ENCODE measurements at regions not wholly inside any gene's neighbourhood (a gene's known extent, or its start where the extent isn't known, plus 50 kb on each side); places are given as distances from the start of the nearest gene placed in this dataset.

- intact Hi-C loops (cut with DNase I), result no loop called here
- H3K4me3 ChIP-seq, result no peak overlapping the region
- 85 to 88% (median 85%) methylated on average over 4 of the region's 4 CpGs for WGBS, 3 donors
- no peaks in the 10 kb centered on the region for H3K9me3 ChIP-seq
- H3K27me3 ChIP-seq, result no peaks in the 10 kb centered on the region
- no peak overlapping the region for H3K27ac ChIP-seq
- H3K36me3 ChIP-seq, result no peaks in the 10 kb centered on the region
- TF ChIP-seq EP300 (IDR thresholded peaks at IDR 0.05), result no peak
- TF ChIP-seq POLR2A (IDR thresholded peaks at IDR 0.05), result no peak
- TF ChIP-seq, protein P1, sequence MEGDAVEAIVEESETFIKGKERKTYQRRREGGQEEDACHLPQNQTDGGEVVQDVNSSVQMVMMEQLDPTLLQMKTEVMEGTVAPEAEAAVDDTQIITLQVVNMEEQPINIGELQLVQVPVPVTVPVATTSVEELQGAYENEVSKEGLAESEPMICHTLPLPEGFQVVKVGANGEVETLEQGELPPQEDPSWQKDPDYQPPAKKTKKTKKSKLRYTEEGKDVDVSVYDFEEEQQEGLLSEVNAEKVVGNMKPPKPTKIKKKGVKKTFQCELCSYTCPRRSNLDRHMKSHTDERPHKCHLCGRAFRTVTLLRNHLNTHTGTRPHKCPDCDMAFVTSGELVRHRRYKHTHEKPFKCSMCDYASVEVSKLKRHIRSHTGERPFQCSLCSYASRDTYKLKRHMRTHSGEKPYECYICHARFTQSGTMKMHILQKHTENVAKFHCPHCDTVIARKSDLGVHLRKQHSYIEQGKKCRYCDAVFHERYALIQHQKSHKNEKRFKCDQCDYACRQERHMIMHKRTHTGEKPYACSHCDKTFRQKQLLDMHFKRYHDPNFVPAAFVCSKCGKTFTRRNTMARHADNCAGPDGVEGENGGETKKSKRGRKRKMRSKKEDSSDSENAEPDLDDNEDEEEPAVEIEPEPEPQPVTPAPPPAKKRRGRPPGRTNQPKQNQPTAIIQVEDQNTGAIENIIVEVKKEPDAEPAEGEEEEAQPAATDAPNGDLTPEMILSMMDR (IDR thresholded peaks at IDR 0.05), result no peak
- no peak for DNase-seq
- no peaks in the 10 kb centered on the region for H3K4me1 ChIP-seq (ENCODE audit: insufficient read depth)
Observed at GRCh38 chr4:24273136-24273535, 311.2 kb downstream of the DHX15 start.

DNA sequence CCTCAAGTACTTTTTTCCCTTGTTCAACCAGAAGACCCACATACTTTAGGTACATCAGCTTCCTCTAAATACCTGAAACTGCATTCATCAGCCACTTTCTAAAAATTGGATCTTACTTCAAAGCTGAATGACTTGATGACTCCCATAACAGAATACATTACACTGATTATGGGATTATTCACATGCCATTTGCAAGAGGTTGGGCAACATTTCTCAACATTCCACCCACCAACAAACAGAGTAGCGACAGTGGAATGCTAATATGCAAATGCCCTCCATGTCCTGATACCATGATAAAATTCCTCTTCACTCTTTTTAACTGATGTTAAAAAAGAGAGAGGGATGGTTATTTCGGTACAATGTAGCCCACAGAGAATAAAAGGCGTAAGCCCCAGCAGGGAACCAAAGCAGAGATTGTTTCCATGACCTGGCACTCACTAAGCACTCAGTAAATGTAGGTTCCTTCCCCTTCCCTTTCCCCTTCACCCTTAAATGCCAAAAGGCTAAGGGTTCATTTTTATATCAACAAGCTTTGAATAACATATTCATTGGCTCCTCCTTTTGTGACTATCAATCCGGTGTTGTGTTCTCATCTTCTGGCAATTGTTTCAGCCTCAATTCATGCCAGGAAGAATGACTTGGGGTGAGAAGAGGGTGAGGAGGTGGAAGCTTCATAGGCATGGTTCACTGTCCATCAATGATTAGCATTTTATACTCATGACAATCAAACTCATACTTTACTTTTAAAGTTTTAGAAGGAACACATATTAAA lies 317.2 kb downstream of the DHX15 start:
- WGBS, 3 donors, result 59 to 77% (median 77%) methylated on average over 4 of the region's 4 CpGs
- no peaks in the 10 kb centered on the region for H3K27me3 ChIP-seq
- no peaks in the 10 kb centered on the region for H3K4me1 ChIP-seq (ENCODE audit: insufficient read depth)
- H3K36me3 ChIP-seq, result no peaks in the 10 kb centered on the region
- H3K4me3 ChIP-seq, result no peak overlapping the region
- intact Hi-C loops (cut with DNase I), result no loop called here
- H3K27ac ChIP-seq, result no peak overlapping the region
- H3K9me3 ChIP-seq, result no peaks in the 10 kb centered on the region
- TF ChIP-seq, protein P1 (IDR thresholded peaks at IDR 0.05), result no peak
- TF ChIP-seq POLR2A (IDR thresholded peaks at IDR 0.05) (no peak), EP300 (IDR thresholded peaks at IDR 0.05) (no peak)
- no peak for DNase-seq

GRCh38 chr4:24265989-24266388 lies 318.4 kb downstream of the DHX15 start:
- Histone ChIP-seq H3K27me3 (no peaks in the 10 kb centered on the region), H3K27ac (no peak overlapping the region), H3K4me3 (no peak overlapping the region), H3K9me3 (no peaks in the 10 kb centered on the region), H3K4me1 (ENCODE audit: insufficient read depth) (no peaks in the 10 kb centered on the region), H3K36me3 (no peaks in the 10 kb centered on the region)
- WGBS, 3 donors, result 78 to 85% (median 84%) methylated on average over 7 of the region's 7 CpGs
- no peak for TF ChIP-seq EP300 (IDR thresholded peaks at IDR 0.05)
- TF ChIP-seq POLR2A (IDR thresholded peaks at IDR 0.05), result no peak
- TF ChIP-seq, protein P1 (IDR thresholded peaks at IDR 0.05), result no peak
- no peak for DNase-seq
- intact Hi-C loops (cut with DNase I), result no loop called here

DNA sequence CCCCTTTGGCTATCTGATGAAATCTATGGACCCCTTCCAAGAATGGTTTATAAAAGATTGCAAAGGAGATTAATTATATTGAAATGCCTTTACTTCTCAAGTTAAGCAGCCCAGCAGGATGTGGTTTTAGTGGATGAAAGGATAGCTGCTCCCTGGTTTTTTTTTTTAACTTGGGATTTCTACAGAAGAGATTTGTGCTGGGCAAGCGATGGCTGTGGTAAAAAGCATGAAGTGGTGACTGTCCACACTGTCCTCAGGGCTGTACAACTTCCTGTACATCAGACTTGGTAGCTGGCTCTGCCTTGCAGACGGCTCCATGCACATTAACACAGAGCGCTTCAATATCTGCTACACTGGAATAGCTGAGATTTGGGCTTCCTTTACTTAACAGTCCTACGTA lies 321.7 kb downstream of the DHX15 start:
- WGBS, 3 donors, result 85% methylated on average over 4 of the region's 4 CpGs
- TF ChIP-seq EP300 (IDR thresholded peaks at IDR 0.05) (no peak), POLR2A (IDR thresholded peaks at IDR 0.05) (no peak)
- TF ChIP-seq, protein P1 (IDR thresholded peaks at IDR 0.05), result no peak
- H3K27ac ChIP-seq, result no peak overlapping the region
- no peaks in the 10 kb centered on the region for H3K4me1 ChIP-seq (ENCODE audit: insufficient read depth)
- H3K36me3 ChIP-seq, result no peaks in the 10 kb centered on the region
- no peaks in the 10 kb centered on the region for H3K27me3 ChIP-seq
- no peak for DNase-seq
- intact Hi-C loops (cut with DNase I), result no loop called here
- no peaks in the 10 kb centered on the region for H3K9me3 ChIP-seq
- no peak overlapping the region for H3K4me3 ChIP-seq

Data from ovary (tissue), 7 donors.